Osteoblast (primary cell): ENCODE measurements at regions not wholly inside any gene's neighbourhood (a gene's known extent, or its start where the extent isn't known, plus 50 kb on each side); places are given as distances from the start of the nearest gene placed in this dataset.

Source experiments
- DNase-seq: peaks from one replicate; pipeline ENCODE4 v3.0.0; 2011; ENCODE audit warnings: low spot score, mixed read lengths; ENCODE audit not compliant: insufficient read length; ENCODE audit errors: missing footprints
- H2AFZ ChIP-seq: 2 replicates; pipeline ENCODE4 v1.6.0; 2011; ENCODE audit warnings: mild to moderate bottlenecking, low read length
- H3K27ac ChIP-seq: 2 replicates; pipeline ENCODE4 v1.5.1; 2011; ENCODE audit warnings: mild to moderate bottlenecking, low read depth, low read length, moderate library complexity
- H3K27me3 ChIP-seq: 2 replicates; pipeline ENCODE4 v1.6.0; 2012; ENCODE audit warnings: mild to moderate bottlenecking, control low read depth, inconsistent platforms, low read length, moderate library complexity; ENCODE audit not compliant: insufficient read depth
- H3K36me3 ChIP-seq: 2 replicates; pipeline ENCODE4 v1.5.1; 2011; ENCODE audit warnings: mild to moderate bottlenecking, low read length, control low read depth, moderate library complexity; ENCODE audit not compliant: insufficient read depth
- H3K4me1 ChIP-seq: 2 replicates; pipeline ENCODE4 v1.5.1; 2011; ENCODE audit warnings: mild to moderate bottlenecking, low read length, control low read depth, moderate library complexity; ENCODE audit not compliant: insufficient read depth
- H3K4me2 ChIP-seq: 2 replicates; pipeline ENCODE4 v1.6.0; 2011; ENCODE audit warnings: mild to moderate bottlenecking, low read length; ENCODE audit not compliant: insufficient read depth
- H3K4me3 ChIP-seq: fragments of 200-600 bp; sonication (generic); 3 replicates; pipeline ENCODE4 v1.5.1; 2012; ENCODE audit warnings: mild to moderate bottlenecking, low read length, inconsistent platforms; ENCODE audit not compliant: insufficient read depth
- H3K79me2 ChIP-seq: 2 replicates; pipeline ENCODE4 v1.6.0; 2012; ENCODE audit warnings: mild to moderate bottlenecking, low read length, control low read depth, inconsistent platforms; ENCODE audit not compliant: insufficient read depth
- H3K9me3 ChIP-seq: 2 replicates; pipeline ENCODE4 v1.5.1; 2011; ENCODE audit warnings: low read depth, low read length, control low read depth
- H4K20me1 ChIP-seq: 2 replicates; pipeline ENCODE4 v1.6.0; 2012; ENCODE audit warnings: mild to moderate bottlenecking, low read length, control low read depth; ENCODE audit not compliant: insufficient read depth
- CTCF ChIP-seq: IDR thresholded peaks from 2 replicates; pipeline ENCODE4 v1.5.1; 2011; ENCODE audit warnings: mild to moderate bottlenecking, low read depth, low read length, moderate library complexity; ENCODE audit errors: extremely low read depth

DNA sequence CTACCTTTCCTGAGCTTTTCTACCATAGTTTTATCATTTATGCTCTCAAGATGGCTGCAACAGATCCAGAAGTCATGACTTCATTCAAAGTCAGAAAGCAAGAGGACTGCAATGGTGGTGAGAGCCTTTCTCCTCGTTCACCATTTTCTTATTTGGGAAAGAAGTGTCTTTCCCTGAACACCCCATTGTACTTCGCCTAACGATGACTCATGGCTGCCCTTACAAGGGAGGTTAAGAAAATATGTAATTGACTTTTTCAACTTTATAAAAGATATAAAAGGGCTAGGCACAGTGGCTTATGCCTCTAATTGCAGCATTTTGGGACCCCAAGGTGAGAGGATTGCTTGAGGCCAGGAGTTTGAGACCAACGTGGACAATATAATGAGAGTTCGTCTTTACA lies 541.7 kb downstream of the METTL15 start:
- Histone ChIP-seq H3K36me3 (no peaks in the 10 kb centered on the region), H3K79me2 (no peaks in the 10 kb centered on the region), H2AFZ (peak overlapping the region; percentile 60), H3K27ac (no peak overlapping the region), H3K9me3 (no peaks in the 10 kb centered on the region), H4K20me1 (no peaks in the 10 kb centered on the region), H3K4me1 (no peaks in the 10 kb centered on the region), H3K4me2 (no peak overlapping the region), H3K27me3 (no peaks in the 10 kb centered on the region), H3K4me3 (no peak overlapping the region)
- TF ChIP-seq CTCF, result no peak
- no peak for DNase-seq

DNA sequence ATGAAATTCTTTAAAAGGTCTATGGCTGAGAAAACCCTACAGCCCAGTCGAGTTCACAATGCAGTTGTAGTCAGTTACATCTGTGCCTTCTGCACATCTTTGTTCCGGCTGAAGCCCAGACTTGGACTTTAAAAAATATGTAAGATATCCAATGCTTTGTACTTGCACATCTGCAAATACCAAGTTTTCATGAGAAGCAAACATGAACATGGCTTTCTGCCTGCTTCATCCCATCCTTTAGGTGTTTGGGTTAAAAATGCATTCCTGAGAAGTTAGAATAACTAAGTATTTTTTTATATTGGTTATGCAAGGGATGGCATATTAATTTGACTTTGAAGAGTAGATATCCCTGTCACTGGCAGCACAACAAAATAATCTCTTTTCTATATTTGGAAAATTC lies 528.4 kb downstream of the METTL15 start:
- Histone ChIP-seq H3K9me3 (no peaks in the 10 kb centered on the region), H3K79me2 (no peaks in the 10 kb centered on the region), H3K36me3 (no peaks in the 10 kb centered on the region), H3K4me2 (no peak overlapping the region), H4K20me1 (no peaks in the 10 kb centered on the region), H3K27ac (no peak overlapping the region), H3K4me3 (no peak overlapping the region), H3K27me3 (no peaks in the 10 kb centered on the region), H3K4me1 (peaks cover 10% of the 10 kb centered on the region), H2AFZ (no peak overlapping the region)
- TF ChIP-seq CTCF, result no peak
- no peak for DNase-seq

GRCh38 chr11:28636033-28636432 lies 527.8 kb downstream of the METTL15 start:
- TF ChIP-seq CTCF, result no peak
- no peaks in the 10 kb centered on the region for H3K79me2 ChIP-seq
- H2AFZ ChIP-seq, result no peak overlapping the region
- no peaks in the 10 kb centered on the region for H3K9me3 ChIP-seq
- no peak overlapping the region for H3K4me3 ChIP-seq
- no peak overlapping the region for H3K27ac ChIP-seq
- no peak for DNase-seq
- H3K27me3 ChIP-seq, result no peaks in the 10 kb centered on the region
- H4K20me1 ChIP-seq, result no peaks in the 10 kb centered on the region
- no peak overlapping the region for H3K4me2 ChIP-seq
- no peaks in the 10 kb centered on the region for H3K36me3 ChIP-seq
- peaks cover 10% of the 10 kb centered on the region for H3K4me1 ChIP-seq

GRCh38 chr11:28632338-28632737 lies 524.1 kb downstream of the METTL15 start:
- Histone ChIP-seq H3K36me3 (no peaks in the 10 kb centered on the region), H4K20me1 (no peaks in the 10 kb centered on the region), H3K4me3 (no peak overlapping the region), H3K9me3 (no peaks in the 10 kb centered on the region), H3K79me2 (no peaks in the 10 kb centered on the region), H3K27ac (no peak overlapping the region), H3K27me3 (no peaks in the 10 kb centered on the region), H3K4me1 (peaks cover 10% of the 10 kb centered on the region), H2AFZ (no peak overlapping the region), H3K4me2 (peak overlapping the region; percentile 14)
- DNase-seq, result no peak
- TF ChIP-seq CTCF, result no peak
